SU-DHL-6 (cell line): ENCODE measurements at regions not wholly inside any gene's neighbourhood (a gene's known extent, or its start where the extent isn't known, plus 50 kb on each side); places are given as distances from the start of the nearest gene placed in this dataset.

Source experiments
- H2AFZ ChIP-seq: fragments of 200-600 bp; sonication (generic); 2 replicates; pipeline ENCODE4 v1.6.1; 2014; ENCODE audit warnings: low read depth, mild to moderate bottlenecking, moderate library complexity, mixed read lengths, antibody characterized with exemption, low read length; ENCODE audit not compliant: severe bottlenecking
- H3F3A ChIP-seq: fragments of 200-600 bp; shearing (Covaris generic); 2 replicates; pipeline ENCODE4 v1.6.0; 2016; ENCODE audit warnings: antibody characterized with exemption, mild to moderate bottlenecking; ENCODE audit not compliant: insufficient read depth
- H3K27ac ChIP-seq: fragments of 200-600 bp; sonication (generic); 2 replicates; pipeline ENCODE4 v1.5.1; 2016; ENCODE audit warnings: low read depth, mild to moderate bottlenecking, low read length, moderate library complexity, mixed read lengths
- H3K27me3 ChIP-seq: fragments of 200-600 bp; sonication (generic), shearing (Covaris generic); 2 replicates; pipeline ENCODE4 v1.6.0; 2014; ENCODE audit warnings: mild to moderate bottlenecking, low read length
- H3K36me3 ChIP-seq: fragments of 200-600 bp; sonication (generic); 2 replicates; pipeline ENCODE4 v1.6.1; 2014; ENCODE audit warnings: mild to moderate bottlenecking, low read length, mixed read lengths
- H3K4me2 ChIP-seq: fragments of 300-600, 200-600 bp; shearing (Covaris generic), sonication (generic); 2 replicates; pipeline ENCODE4 v1.6.0; 2014; ENCODE audit warnings: low read length, low read depth, mild to moderate bottlenecking; ENCODE audit not compliant: poor library complexity, severe bottlenecking
- H3K4me3 ChIP-seq: fragments of 200-600 bp; sonication (generic); 2 replicates; pipeline ENCODE4 v1.5.1; 2014; ENCODE audit warnings: antibody characterized with exemption, low read length, mild to moderate bottlenecking, mixed read lengths; ENCODE audit not compliant: insufficient read depth, poor library complexity, severe bottlenecking
- H3K79me2 ChIP-seq: fragments of 200-600 bp; sonication (generic); 2 replicates; pipeline ENCODE4 v1.6.1; 2014; ENCODE audit warnings: mild to moderate bottlenecking, low read length, moderate library complexity; ENCODE audit not compliant: insufficient read depth
- H3K9ac ChIP-seq: fragments of 200-600 bp; sonication (generic); 2 replicates; pipeline ENCODE4 v1.7.0; 2014; ENCODE audit warnings: mild to moderate bottlenecking, low read length
- H3K9me2 ChIP-seq: fragments of 200-600 bp; sonication (generic); replicated peaks from 2 replicates; pipeline ENCODE4 v1.6.1; 2014; ENCODE audit warnings: low read length; ENCODE audit not compliant: insufficient read depth
- H3K9me3 ChIP-seq: fragments of 200-600 bp; sonication (generic); 2 replicates; pipeline ENCODE4 v1.6.1; 2014; ENCODE audit warnings: low read length, mixed read lengths; ENCODE audit not compliant: insufficient read depth
- H4K20me1 ChIP-seq: fragments of 200-600 bp; sonication (generic); 2 replicates; pipeline ENCODE4 v1.6.1; 2014; ENCODE audit warnings: low read depth, mild to moderate bottlenecking, antibody characterized with exemption, low read length, moderate library complexity, mixed read lengths
- CTCF ChIP-seq: fragments of 200-600 bp; sonication (generic); IDR thresholded peaks from one replicate; pipeline ENCODE4 v1.5.1; 2017; ENCODE audit warnings: antibody characterized with exemption, mild to moderate bottlenecking, low read length, moderate library complexity; ENCODE audit not compliant: insufficient read depth, poor library complexity, severe bottlenecking
- EZH2phosphoT487 ChIP-seq: fragments of 200-600 bp; sonication (generic), shearing (Covaris generic); conservative IDR thresholded peaks from 2 replicates; pipeline ENCODE4 v1.6.1; 2018; ENCODE audit warnings: mild to moderate bottlenecking, antibody characterized with exemption, low read length, moderate library complexity, mixed read lengths

GRCh38 chr10:47081264-47081663, 170.0 kb downstream of the PTPN20 start:
- Histone ChIP-seq H3K27me3 (no peaks in the 10 kb centered on the region), H3K9ac (no peak overlapping the region), H3K79me2 (no peaks in the 10 kb centered on the region), H3K9me3 (no peaks in the 10 kb centered on the region), H3K9me2 (no peaks in the 10 kb centered on the region), H3K27ac (no peak overlapping the region), H3K36me3 (no peaks in the 10 kb centered on the region), H3K4me3 (no peak overlapping the region), H2AFZ (no peak overlapping the region), H3K4me2 (no peak overlapping the region), H4K20me1 (no peaks in the 10 kb centered on the region), H3F3A (no peaks in the 10 kb centered on the region)
- no peak for TF ChIP-seq EZH2phosphoT487
- no peak for TF ChIP-seq CTCF

GRCh38 chr10:47082055-47082784, 171.0 kb downstream of the PTPN20 start:
- Histone ChIP-seq H3K79me2 (no peaks in the 10 kb centered on the region), H3K27me3 (no peaks in the 10 kb centered on the region), H3K27ac (no peak overlapping the region), H3F3A (no peaks in the 10 kb centered on the region), H2AFZ (no peak overlapping the region), H4K20me1 (no peaks in the 10 kb centered on the region), H3K9me3 (no peaks in the 10 kb centered on the region), H3K4me2 (no peak overlapping the region), H3K9ac (no peak overlapping the region), H3K9me2 (no peaks in the 10 kb centered on the region), H3K36me3 (no peaks in the 10 kb centered on the region), H3K4me3 (no peak overlapping the region)
- TF ChIP-seq EZH2phosphoT487 (no peak), CTCF (no peak)

GRCh38 chr10:47087667-47088066, 176.4 kb downstream of the PTPN20 start:
- no peak for TF ChIP-seq EZH2phosphoT487
- TF ChIP-seq CTCF = no peak
- Histone ChIP-seq H3K36me3 (no peaks in the 10 kb centered on the region), H3K27ac (no peak overlapping the region), H2AFZ (no peak overlapping the region), H3K4me3 (no peak overlapping the region), H3K79me2 (no peaks in the 10 kb centered on the region), H3K9me2 (no peaks in the 10 kb centered on the region), H3K9me3 (no peaks in the 10 kb centered on the region), H3F3A (no peaks in the 10 kb centered on the region), H3K9ac (no peak overlapping the region), H3K27me3 (no peaks in the 10 kb centered on the region), H4K20me1 (no peaks in the 10 kb centered on the region), H3K4me2 (no peak overlapping the region)
